HG02981 (cell line): ENCODE measurements at regions not wholly inside any gene's neighbourhood (a gene's known extent, or its start where the extent isn't known, plus 50 kb on each side); places are given as distances from the start of the nearest gene placed in this dataset.

Experiments used
- ATAC-seq: cut with Tn5 transposase; IDR thresholded peaks from one replicate; pipeline ENCODE4 v1.9.1; 2021; ENCODE audit warnings: mild to moderate bottlenecking, moderate library complexity; ENCODE audit not compliant: unreplicated experiment

DNA sequence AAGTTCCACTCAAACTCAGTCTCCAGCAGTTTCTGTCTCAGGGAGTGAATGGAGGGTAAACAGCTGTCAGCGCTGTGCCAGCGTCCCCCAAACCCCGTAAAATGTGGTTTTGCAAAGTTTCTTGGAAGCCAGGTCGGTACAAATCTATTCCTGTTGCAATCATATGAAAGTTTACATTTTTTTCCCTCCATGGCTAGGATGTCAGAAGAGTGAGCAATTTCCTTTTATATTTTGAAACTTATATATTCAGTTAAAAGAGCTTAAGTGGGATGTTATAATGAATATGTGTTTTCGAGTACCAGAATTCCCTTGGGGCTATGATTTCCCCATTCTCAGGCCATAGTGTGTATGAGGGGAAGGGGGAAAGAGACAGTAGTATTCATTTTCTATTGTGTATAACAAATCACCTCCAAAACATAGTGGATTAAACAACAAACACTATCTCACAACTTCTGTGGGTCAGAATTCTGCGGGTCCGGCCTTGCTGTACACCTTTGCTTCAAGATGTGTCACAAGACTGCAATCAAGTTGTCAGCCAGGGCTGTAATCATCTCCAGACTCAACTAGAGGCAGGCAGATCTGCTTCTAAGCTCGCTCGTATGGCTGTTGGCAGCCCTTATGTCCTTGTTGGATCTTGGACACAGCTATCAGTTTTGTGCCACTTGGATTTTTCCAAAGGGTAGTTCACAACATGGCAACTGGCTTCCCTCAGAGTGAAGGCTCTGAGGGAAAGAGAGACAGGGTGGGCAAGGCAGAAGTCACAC, 107.4 kb downstream of the SNX18 start:
- no peak for ATAC-seq

DNA sequence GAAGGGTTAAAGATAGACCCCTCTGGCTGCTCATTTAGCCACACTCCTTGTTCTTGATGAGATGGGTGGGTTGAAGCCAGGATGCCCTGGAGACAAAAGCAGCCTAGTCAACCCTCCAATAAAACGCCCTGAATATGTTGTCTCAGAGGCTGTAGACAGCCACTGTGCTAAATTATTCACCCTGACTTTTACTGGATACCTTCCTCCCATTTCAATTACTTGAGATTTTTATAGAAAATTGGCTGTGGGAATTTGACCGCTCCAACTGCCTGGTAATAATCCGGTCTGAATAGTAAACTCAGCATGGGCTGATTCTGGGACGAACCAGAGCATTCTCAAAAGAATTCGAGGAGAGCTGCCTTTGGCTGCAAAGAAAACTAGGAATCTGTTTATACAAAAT, 104.2 kb downstream of the SNX18 start:
- ATAC-seq = no peak

GRCh38 chr5:54621048-54621447, 103.5 kb downstream of the SNX18 start:
- no peak for ATAC-seq

- ATAC-seq = no peak
These were observed 102.8 kb downstream of the SNX18 start for GRCh38 chr5:54620141-54620933.

DNA sequence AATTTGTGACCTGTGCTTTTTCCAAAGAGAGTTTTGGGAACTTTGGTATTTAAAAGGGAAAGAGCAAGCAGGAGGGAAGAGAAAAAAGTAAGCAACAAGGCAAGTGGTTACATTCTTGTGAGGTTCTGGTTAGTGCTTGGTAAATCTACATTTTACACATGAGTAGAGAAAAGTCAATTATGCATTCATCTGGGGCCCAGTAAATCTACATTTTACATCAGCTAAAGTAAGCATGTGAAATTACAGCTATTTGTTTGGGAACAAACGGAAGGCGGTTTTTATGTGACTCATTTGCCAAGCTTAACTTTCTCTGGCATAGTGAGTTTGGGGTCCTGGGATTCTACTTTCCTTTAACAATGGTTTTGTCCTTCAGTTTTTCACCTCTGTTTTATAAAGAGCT, 102.2 kb downstream of the SNX18 start:
- no peak for ATAC-seq

DNA sequence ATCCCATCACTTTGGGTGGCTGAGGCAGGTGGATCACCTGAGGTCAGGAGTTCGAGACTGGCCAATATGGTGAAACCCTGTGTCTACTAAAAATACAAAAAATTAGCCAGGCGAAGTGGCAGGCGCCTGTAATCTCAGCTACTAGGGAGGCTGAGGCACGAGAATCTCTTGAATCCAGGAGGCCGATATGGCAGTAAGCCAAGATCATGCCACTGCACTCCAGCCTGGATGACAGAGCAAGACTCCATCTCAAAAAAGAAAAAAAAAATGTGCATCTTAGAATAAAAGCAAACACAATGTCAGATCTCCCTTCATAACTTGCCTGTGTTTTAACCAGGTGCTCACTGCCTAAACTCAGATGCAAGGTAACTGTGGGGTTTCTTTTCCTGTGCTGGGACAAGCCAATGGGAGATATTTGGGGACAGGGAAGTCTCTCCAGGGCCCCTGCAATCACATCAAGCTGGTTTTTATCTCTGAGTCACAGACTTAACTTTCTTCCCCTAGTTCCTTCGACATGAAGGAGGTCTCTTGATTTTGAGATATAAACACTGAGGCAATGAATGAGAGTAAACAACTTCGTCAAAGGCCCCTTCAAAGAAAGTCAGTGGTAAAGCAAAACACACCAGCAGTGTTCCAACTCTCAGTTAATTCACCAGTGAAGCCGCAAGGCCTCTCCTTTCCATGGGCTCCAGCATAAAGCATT, 99.1 kb downstream of the SNX18 start:
- no peak for ATAC-seq

DNA sequence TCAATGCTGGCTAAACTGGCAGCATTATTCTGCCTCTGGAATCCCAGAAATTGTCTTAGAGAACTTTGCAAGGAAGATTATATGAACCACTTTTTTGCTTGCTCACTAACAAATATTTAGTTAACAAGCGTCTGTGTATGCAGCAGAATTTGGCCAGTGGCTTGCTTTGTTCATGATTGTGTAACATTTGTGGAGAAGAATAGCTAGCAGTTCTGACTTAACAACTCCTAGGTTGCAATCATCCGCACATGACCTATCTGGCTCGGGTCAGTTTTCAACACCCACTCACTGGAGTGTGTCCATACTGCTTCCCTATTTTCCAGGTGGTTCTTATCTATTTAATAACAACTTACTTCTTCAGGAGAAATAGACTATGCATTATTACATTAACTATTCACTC, 98.5 kb downstream of the SNX18 start:
- ATAC-seq = no peak

- no peak for ATAC-seq
These were observed 97.8 kb downstream of the SNX18 start for GRCh38 chr5:54615381-54615780.

GRCh38 chr5:54612711-54613110, 95.2 kb downstream of the SNX18 start:
- no peak for ATAC-seq

- ATAC-seq = no peak
These were observed 93.9 kb downstream of the SNX18 start for GRCh38 chr5:54611290-54611951.

GRCh38 chr5:54610197-54610944, 92.8 kb downstream of the SNX18 start:
- ATAC-seq = peak; percentile 98

GRCh38 chr5:54608423-54609085, 91.0 kb downstream of the SNX18 start:
- ATAC-seq = no peak

GRCh38 chr5:54607006-54607405, 89.4 kb downstream of the SNX18 start:
- ATAC-seq = no peak

DNA sequence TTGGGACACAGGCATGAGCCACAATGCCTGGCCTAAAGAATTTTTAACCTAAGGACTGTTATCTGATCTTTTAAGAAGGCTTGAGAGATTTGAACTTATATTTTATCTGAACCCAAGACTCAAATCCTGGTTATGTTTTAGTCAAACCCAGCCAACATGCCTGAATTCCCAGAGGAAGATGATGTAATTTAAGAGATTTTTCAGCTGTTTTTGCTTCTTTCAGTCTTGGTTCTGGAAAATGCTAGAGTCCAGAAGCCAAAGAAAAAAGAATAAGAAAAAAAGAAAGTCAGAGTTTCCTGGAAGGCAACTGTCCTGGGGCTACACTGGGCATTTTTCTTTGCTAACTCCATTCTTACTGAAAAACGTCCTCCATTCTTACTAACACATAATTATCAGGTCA, 85.8 kb downstream of the SNX18 start:
- ATAC-seq = no peak

DNA sequence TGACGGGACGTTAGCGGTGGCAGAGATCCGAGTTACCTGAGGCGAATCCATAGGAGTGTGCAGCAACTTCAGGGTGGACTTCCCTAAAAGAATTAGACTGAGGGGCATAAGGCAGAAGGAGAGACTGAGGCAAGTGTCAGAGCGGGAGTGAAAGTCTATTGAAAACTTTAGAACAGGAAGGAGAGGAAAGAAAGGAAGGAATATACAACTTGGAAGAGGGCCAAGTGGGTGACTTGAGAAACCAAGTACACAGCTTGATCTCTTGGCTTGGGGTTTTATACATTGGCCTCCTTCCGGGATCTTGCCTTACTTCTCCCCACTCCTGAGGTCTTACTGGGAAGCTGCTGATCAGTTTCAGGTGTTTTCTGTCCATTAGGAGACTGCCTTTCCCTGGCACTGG, 84.9 kb downstream of the SNX18 start:
- ATAC-seq = no peak

DNA sequence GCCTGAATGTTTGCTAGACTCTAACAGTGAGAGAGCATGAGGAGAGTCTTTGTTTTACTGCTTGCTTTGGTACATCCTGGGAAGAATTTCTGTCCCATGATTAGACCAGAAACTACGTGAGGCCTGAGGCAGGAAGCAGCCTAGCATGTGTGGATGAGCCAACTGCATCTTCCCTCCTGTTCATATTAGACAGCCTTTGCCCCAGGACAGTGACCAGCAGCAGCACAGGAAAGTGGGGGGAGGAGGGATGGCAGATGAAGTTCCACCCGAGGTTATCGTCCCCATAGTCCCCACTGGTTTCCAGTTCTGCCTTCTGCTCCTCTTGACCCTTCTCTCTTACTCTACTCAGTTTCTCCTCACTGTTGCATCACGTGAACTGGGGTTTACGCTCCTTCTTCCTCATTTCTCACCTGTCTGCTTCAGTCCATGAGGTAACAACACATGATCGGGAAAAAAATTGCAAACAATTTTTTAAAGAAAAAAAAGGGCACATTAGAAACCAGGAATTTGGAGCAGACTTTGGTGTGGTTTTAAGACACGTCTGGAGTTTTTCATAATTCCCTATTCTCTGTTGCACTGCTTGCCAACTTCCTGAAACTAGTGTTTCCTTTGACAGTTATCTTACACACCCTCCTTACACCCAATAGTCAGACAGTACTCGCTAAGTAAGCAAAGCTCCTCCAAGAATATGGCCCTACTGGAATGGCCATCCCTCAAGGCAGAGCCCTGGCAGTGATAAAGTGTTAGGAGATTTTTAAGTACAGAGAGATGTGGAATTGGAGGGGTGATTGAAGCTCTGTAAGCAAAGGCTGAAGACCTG, 84.1 kb downstream of the SNX18 start:
- no peak for ATAC-seq
